ENCODE measurements at regions not wholly inside any gene's neighbourhood (a gene's known extent, or its start where the extent isn't known, plus 50 kb on each side); places are given as distances from the start of the nearest gene placed in this dataset.

DNA sequence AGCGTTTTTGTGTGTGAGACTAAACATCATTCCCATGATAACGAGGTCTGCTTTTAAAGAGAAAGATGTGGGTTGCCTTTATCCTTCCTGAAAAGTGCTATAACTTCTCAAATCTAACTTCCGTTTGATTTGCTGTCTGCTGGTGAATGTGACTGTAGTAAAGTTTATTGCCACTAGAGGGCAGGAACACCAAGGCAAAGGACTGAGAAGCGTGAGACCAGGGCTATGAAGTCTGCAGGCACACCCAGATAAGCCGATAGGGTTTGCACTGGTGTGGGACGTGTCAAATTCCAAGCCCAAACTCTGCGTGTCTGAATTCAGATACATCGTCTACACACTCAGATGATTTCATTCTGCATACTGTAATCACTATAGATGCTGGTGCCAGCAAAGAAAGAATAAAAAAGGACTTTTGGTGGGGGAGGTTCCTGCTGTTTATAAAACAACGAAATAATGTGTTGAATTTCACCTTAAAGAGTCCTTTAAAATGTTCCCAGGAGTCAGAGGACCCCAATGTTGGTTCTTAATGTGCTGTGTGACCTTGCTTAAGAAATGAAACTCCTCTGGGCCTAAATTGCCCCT lies 87.2 kb downstream of the PTTG1 start:
- intact Hi-C loops (cut with DNase I; ENCODE audit: low total_unique reads) = no loop called here

DNA sequence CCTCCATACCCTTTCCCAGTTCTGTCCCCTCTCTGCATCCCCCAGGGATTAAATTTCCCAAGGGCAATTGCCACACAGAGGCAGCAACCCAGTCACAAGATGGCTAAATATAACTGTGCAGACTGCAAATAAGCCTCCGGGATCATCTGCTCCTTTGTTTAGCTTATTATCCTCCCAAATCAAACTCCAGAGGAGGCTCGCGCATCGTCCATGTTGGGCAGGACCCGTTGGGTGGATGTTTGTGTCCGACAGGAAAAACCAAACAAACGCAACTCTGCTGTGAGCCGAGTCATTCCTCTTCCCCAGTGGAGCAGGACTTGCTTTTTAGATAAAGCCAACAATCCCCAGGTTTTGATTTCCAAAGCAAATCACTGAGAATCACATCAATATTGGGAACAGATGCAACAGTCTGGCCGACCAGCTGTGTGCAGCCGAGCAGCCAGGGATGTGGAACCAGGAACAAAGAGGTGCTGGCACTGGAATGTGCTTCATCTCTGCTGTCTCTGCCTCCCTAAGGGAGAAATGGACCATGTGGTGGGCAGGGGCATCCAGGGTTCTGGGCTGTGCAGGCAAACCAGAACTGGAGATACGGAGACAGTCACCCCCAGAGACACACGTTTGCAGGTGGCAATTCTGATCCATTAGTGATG lies 89.8 kb downstream of the PTTG1 start:
- DNase-seq (ENCODE audit: low spot score in 2 of 2) = no peak
- no peaks in the 10 kb centered on the region for H3K36me3 ChIP-seq
- TF ChIP-seq, protein P1, sequence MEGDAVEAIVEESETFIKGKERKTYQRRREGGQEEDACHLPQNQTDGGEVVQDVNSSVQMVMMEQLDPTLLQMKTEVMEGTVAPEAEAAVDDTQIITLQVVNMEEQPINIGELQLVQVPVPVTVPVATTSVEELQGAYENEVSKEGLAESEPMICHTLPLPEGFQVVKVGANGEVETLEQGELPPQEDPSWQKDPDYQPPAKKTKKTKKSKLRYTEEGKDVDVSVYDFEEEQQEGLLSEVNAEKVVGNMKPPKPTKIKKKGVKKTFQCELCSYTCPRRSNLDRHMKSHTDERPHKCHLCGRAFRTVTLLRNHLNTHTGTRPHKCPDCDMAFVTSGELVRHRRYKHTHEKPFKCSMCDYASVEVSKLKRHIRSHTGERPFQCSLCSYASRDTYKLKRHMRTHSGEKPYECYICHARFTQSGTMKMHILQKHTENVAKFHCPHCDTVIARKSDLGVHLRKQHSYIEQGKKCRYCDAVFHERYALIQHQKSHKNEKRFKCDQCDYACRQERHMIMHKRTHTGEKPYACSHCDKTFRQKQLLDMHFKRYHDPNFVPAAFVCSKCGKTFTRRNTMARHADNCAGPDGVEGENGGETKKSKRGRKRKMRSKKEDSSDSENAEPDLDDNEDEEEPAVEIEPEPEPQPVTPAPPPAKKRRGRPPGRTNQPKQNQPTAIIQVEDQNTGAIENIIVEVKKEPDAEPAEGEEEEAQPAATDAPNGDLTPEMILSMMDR (IDR thresholded peaks at IDR 0.05) = no peak
- no peak for TF ChIP-seq POLR2AphosphoS5 (IDR thresholded peaks at IDR 0.05)
- TF ChIP-seq POLR2A (IDR thresholded peaks at IDR 0.05) = no peak
- no peaks in the 10 kb centered on the region for H3K27me3 ChIP-seq
- H3K27ac ChIP-seq = no peak overlapping the region
- no peaks in the 10 kb centered on the region for H3K9me3 ChIP-seq
- intact Hi-C loops (cut with DNase I; ENCODE audit: low total_unique reads) = no loop called here
- no peaks in the 10 kb centered on the region for H3K4me1 ChIP-seq
- no peak overlapping the region for H3K4me3 ChIP-seq

More for the DNA sequence above, 87.2 kb downstream of the PTTG1 start:
- H3K27me3 ChIP-seq = no peaks in the 10 kb centered on the region
- no peak for TF ChIP-seq POLR2A (IDR thresholded peaks at IDR 0.05)
- TF ChIP-seq, protein P1 (IDR thresholded peaks at IDR 0.05) = peak; percentile 77 to 88 (median 80)
- no peaks in the 10 kb centered on the region for H3K36me3 ChIP-seq
- no peaks in the 10 kb centered on the region for H3K9me3 ChIP-seq
- peak in 1 of 2 donors; percentile 29 for DNase-seq (ENCODE audit: low spot score in 2 of 2)
- H3K4me1 ChIP-seq = no peaks in the 10 kb centered on the region
- no peak overlapping the region for H3K4me3 ChIP-seq
- H3K27ac ChIP-seq = no peak overlapping the region

All from breast epithelium (tissue), 4 donors.